DND-41 (cell line): ENCODE measurements at regions not wholly inside any gene's neighbourhood (a gene's known extent, or its start where the extent isn't known, plus 50 kb on each side); places are given as distances from the start of the nearest gene placed in this dataset.

Source experiments
- ATAC-seq: fragments of 200-7000 bp; cut with Tn5 transposase; 3 replicates; pipeline ENCODE4 v1.9.1; 2021; ENCODE audit warnings: low read depth; ENCODE audit not compliant: insufficient read depth
- DNase-seq: peaks from one replicate; pipeline ENCODE4 v3.0.0-alpha.2; 2020
- H2AFZ ChIP-seq: 2 replicates; pipeline ENCODE4 v1.6.0; 2012; ENCODE audit warnings: low read depth, low read length
- H3K27ac ChIP-seq: 2 replicates; pipeline ENCODE4 v1.5.1; 2012; ENCODE audit warnings: low read length, inconsistent platforms
- H3K27me3 ChIP-seq: fragments of 200-600 bp; sonication (generic); 2 replicates; pipeline ENCODE4 v1.6.0; 2012; ENCODE audit warnings: low read length, mild to moderate bottlenecking, inconsistent platforms; ENCODE audit not compliant: insufficient read depth, poor library complexity
- H3K36me3 ChIP-seq: 2 replicates; pipeline ENCODE4 v1.5.1; 2012; ENCODE audit warnings: low read length, inconsistent platforms; ENCODE audit not compliant: insufficient read depth
- H3K4me1 ChIP-seq: 2 replicates; pipeline ENCODE4 v1.5.1; 2012; ENCODE audit warnings: mild to moderate bottlenecking, low read length; ENCODE audit not compliant: insufficient read depth
- H3K4me2 ChIP-seq: 2 replicates; pipeline ENCODE4 v1.6.0; 2012; ENCODE audit warnings: mild to moderate bottlenecking, moderate library complexity, low read length, inconsistent platforms; ENCODE audit not compliant: insufficient read depth
- H3K4me3 ChIP-seq, 2 experiments: fragments of 200-600 bp in 1 of 2; shearing (Covaris generic) in 1 of 2; 2 replicates each; pipeline ENCODE4 v1.5.1; 2012 to 2016; ENCODE audit warnings: inconsistent platforms in 2 of 2, low read length in 2 of 2, mild to moderate bottlenecking in 2 of 2, low read depth in 1 of 2, moderate library complexity in 1 of 2
- H3K79me2 ChIP-seq: 2 replicates; pipeline ENCODE4 v1.6.0; 2012; ENCODE audit warnings: low read length, inconsistent platforms; ENCODE audit not compliant: insufficient read depth
- H3K9ac ChIP-seq: 2 replicates; pipeline ENCODE4 v1.6.0; 2012; ENCODE audit warnings: low read depth, mild to moderate bottlenecking, inconsistent platforms, low read length, moderate library complexity
- H3K9me3 ChIP-seq: 2 replicates; pipeline ENCODE4 v1.5.1; 2012; ENCODE audit warnings: low read length, moderate library complexity, mild to moderate bottlenecking, inconsistent platforms; ENCODE audit not compliant: insufficient read depth, severe bottlenecking
- H4K20me1 ChIP-seq: 2 replicates; pipeline ENCODE4 v1.6.0; 2012; ENCODE audit warnings: low read length; ENCODE audit not compliant: insufficient read depth
- CTCF ChIP-seq: IDR thresholded peaks from 2 replicates; pipeline ENCODE4 v1.5.1; 2012; ENCODE audit warnings: borderline replicate concordance, low read length, moderate library complexity, mild to moderate bottlenecking; ENCODE audit not compliant: poor library complexity, severe bottlenecking; ENCODE audit errors: extremely low read depth
- EZH2 ChIP-seq: IDR thresholded peaks from 3 replicates; pipeline ENCODE4 v1.6.1; 2012; ENCODE audit warnings: borderline replicate concordance, low read depth, mild to moderate bottlenecking, moderate library complexity, low read length, inconsistent platforms; ENCODE audit not compliant: severe bottlenecking

- Histone ChIP-seq H3K27ac (no peak overlapping the region), H3K4me3 (no peak overlapping the region), H3K4me2 (no peak overlapping the region), H3K27me3 (peaks cover 3% of the 10 kb centered on the region), H3K79me2 (no peaks in the 10 kb centered on the region), H3K9ac (no peak overlapping the region), H3K4me1 (no peaks in the 10 kb centered on the region), H2AFZ (no peak overlapping the region), H3K9me3 (no peaks in the 10 kb centered on the region), H4K20me1 (no peaks in the 10 kb centered on the region), H3K36me3 (no peaks in the 10 kb centered on the region)
- ATAC-seq (no peak), DNase-seq (no peak)
- TF ChIP-seq CTCF, result no peak
- TF ChIP-seq EZH2, result no peak
Observed at GRCh38 chr4:138957302-138957701, 58.3 kb upstream of the NOCT start.

DNA sequence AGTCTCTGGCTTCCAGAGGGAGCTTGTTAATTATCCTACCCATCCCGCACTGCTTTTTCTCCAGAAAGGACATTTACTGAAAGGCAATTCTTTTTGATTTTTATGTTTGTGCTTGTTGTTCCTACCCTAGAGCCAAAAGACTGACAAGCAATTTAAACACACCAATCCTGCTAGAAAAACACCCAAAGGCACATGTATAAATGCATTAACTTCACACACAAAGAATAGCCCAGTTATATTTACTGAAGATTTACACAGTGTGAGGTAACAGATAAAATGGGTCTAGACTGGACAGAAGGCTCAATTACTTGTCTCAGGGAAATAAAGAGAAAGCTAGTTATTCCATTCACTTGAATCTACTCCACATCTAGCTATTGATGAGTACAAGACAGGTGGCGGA is 61.2 kb upstream of the NOCT start:
- no peak overlapping the region for H3K27ac ChIP-seq
- no peaks in the 10 kb centered on the region for H4K20me1 ChIP-seq
- H3K79me2 ChIP-seq, result no peaks in the 10 kb centered on the region
- H3K4me2 ChIP-seq, result no peak overlapping the region
- no peak overlapping the region for H2AFZ ChIP-seq
- DNase-seq (no peak), ATAC-seq (no peak)
- no peaks in the 10 kb centered on the region for H3K36me3 ChIP-seq
- no peaks in the 10 kb centered on the region for H3K9me3 ChIP-seq
- no peaks in the 10 kb centered on the region for H3K4me1 ChIP-seq
- peaks cover 3% of the 10 kb centered on the region for H3K27me3 ChIP-seq
- no peak overlapping the region for H3K9ac ChIP-seq
- no peak overlapping the region for H3K4me3 ChIP-seq
- TF ChIP-seq EZH2 (no peak), CTCF (no peak)

DNA sequence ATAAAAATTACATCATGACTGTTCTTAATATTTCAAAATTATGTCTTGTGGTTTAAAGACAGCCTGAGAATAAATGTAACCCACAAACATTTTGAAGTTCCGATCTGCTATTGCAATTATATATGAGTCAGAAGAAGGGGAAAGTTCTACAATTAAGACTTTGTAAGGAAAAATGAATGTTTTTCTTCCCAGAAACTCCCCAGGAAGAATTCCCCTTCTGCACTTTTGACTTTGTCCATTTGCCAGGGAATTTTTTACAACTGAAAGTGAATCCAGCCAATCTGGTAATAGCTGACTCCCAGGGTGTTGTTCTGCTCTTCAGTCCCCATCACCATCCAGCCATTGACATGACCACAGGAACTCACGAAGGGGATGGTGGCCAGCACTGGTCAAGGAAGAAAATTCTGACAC is 61.6 kb upstream of the NOCT start:
- Histone ChIP-seq H3K9ac (no peak overlapping the region), H3K4me2 (no peak overlapping the region)

DNA sequence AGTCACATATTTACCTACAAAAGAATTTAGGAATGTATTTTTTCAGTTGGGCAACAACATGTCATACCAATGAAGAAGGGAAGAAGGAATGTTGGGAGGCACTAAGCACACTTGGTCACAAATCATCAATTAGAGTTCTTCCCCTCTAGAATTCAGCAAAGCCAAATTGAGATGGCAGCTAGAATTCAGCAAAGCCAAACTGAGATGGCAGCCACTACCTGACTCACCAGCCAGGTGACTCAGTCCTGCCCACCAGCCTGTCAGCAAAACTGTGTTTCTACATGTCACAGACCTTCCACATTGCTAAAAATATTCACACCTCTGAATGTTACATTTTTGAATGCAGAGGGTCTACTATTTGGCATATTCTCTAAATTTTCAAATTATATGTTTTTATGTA is 63.2 kb upstream of the NOCT start:
- H3K4me2 ChIP-seq, result no peak overlapping the region
- no peak for TF ChIP-seq EZH2
- no peak for TF ChIP-seq CTCF
- H3K9me3 ChIP-seq, result no peaks in the 10 kb centered on the region
- no peak overlapping the region for H2AFZ ChIP-seq
- no peaks in the 10 kb centered on the region for H3K4me1 ChIP-seq
- no peaks in the 10 kb centered on the region for H3K79me2 ChIP-seq
- no peak for ATAC-seq
- peaks cover 3% of the 10 kb centered on the region for H3K27me3 ChIP-seq
- H3K9ac ChIP-seq, result no peak overlapping the region
- no peak overlapping the region for H3K27ac ChIP-seq
- DNase-seq, result no peak
- no peaks in the 10 kb centered on the region for H3K36me3 ChIP-seq
- no peaks in the 10 kb centered on the region for H4K20me1 ChIP-seq
- no peak overlapping the region for H3K4me3 ChIP-seq

More for the DNA sequence above, 61.6 kb upstream of the NOCT start:
- H3K9me3 ChIP-seq, result no peaks in the 10 kb centered on the region
- peaks cover 3% of the 10 kb centered on the region for H3K27me3 ChIP-seq
- H3K79me2 ChIP-seq, result no peaks in the 10 kb centered on the region
- ATAC-seq (no peak), DNase-seq (no peak)
- H3K4me3 ChIP-seq, result no peak overlapping the region
- H2AFZ ChIP-seq, result no peak overlapping the region
- H3K36me3 ChIP-seq, result no peaks in the 10 kb centered on the region
- no peaks in the 10 kb centered on the region for H3K4me1 ChIP-seq
- H4K20me1 ChIP-seq, result no peaks in the 10 kb centered on the region
- H3K27ac ChIP-seq, result no peak overlapping the region
- TF ChIP-seq EZH2, result no peak
